Psoas muscle (tissue), 7 donors: ENCODE measurements at regions not wholly inside any gene's neighbourhood (a gene's known extent, or its start where the extent isn't known, plus 50 kb on each side); places are given as distances from the start of the nearest gene placed in this dataset.

Experiments used
- ATAC-seq, 4 donors: fragments of 200-7000 bp; cut with Tn5 transposase; one replicate each; pipeline ENCODE4 v1.9.1; 2020; ENCODE audit warnings: moderate library complexity in 3 of 4, mild to moderate bottlenecking in 2 of 4
- DNase-seq, 2 donors: peaks; one replicate each; pipeline ENCODE4 v3.0.0-alpha.2; 2020
- H3K27ac ChIP-seq: fragments of 200-600 bp; one replicate; pipeline ENCODE4 v1.8.0; 2022
- H3K27me3 ChIP-seq, 3 donors: fragments of 200-600 bp in 1 of 3; one replicate each; pipeline versions ENCODE4 v1.6.1 to v1.8.0; 2013 to 2022; ENCODE audit warnings: low read length in 2 of 3, mild to moderate bottlenecking in 2 of 3, moderate library complexity in 1 of 3; ENCODE audit not compliant: insufficient read depth in 3 of 3
- H3K36me3 ChIP-seq, 2 donors: fragments of 200-600 bp in 1 of 2; one replicate each; pipeline versions ENCODE4 v1.6.1 to v1.8.0; 2013 to 2022; ENCODE audit warnings: low read depth in 1 of 2, mild to moderate bottlenecking in 1 of 2, moderate library complexity in 1 of 2; ENCODE audit not compliant: insufficient read depth in 1 of 2
- H3K4me1 ChIP-seq: fragments of 200-600 bp; one replicate; pipeline ENCODE4 v1.8.0; 2022
- H3K4me3 ChIP-seq: fragments of 200-600 bp; one replicate; pipeline ENCODE4 v1.8.0; 2022; ENCODE audit warnings: mild to moderate bottlenecking
- H3K9me3 ChIP-seq: fragments of 200-600 bp; one replicate; pipeline ENCODE4 v1.8.0; 2022
- WGBS, 3 donors: extraction: QIAGEN DNeasy Blood & Tissue Kit; methylation state at CpG; one replicate each; pipeline versions ENCODE4 v1.1.6 to v1.1.7; 2013; 5-methylcytosine and 5-hydroxymethylcytosine counted together
- intact Hi-C, 2 donors: fragments of 100-400 bp; cut with DNase I; formaldehyde crosslinking; loops; one replicate each; pipeline versions ENCODE4 v1.11.0 to v1.14.2; 2022
- TF ChIP-seq, protein P1 (sequence below): fragments of 200-600 bp; IDR thresholded peaks from one replicate; pipeline ENCODE4 v1.8.0; 2022; ENCODE audit warnings: antibody characterized with exemption
- donor health status: healthy with polysubstance abuse.
- donor health status: DM: no; HTN: no; CAD: no; lungs with moderate emphysema.
- donor health status: Bipolar disorder and iron deficiency.
- donor health status: healthy.
- donor health status: DM: yes; HTN: yes; CAD: no.
- donor health status: DM: no; HTN: no; CAD: no.
- donor health status: DM: yes; HTN: yes; CAD: no.

DNA sequence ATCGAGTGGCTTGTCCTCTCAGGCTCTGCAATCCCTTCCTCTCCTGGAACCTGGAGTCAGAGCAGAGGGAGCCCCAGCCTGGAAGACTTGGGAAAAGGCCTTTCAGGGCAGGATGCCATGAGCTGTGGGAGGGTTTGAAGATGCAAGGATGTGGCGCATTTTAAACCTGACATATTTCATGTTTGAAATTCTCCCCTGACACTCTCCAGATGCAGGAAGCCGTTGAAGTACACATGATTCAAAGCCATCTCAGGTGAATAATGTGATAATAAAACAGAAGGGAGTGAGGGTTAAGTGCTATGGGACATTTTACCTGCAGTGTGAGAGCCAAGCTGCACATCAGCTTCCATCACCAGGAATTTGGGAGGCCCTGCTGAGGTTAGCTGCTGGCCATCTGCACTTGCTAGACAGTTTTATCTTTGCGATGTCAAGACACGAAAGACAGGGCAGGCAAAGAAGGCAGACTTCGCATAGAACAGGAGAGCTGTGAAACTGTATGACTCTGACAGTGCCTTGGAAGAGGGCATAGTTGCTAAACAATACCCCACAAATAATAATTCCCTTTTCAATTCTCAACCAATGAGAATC, 159.1 kb upstream of the GDF10 start:
- Histone ChIP-seq H3K27me3 (no peaks in the 10 kb centered on the region), H3K4me1 (no peaks in the 10 kb centered on the region), H3K4me3 (no peak overlapping the region), H3K36me3 (no peaks in the 10 kb centered on the region), H3K9me3 (no peaks in the 10 kb centered on the region), H3K27ac (no peak overlapping the region)
- DNase-seq (no peak), ATAC-seq (no peak)
- TF ChIP-seq, protein P1, sequence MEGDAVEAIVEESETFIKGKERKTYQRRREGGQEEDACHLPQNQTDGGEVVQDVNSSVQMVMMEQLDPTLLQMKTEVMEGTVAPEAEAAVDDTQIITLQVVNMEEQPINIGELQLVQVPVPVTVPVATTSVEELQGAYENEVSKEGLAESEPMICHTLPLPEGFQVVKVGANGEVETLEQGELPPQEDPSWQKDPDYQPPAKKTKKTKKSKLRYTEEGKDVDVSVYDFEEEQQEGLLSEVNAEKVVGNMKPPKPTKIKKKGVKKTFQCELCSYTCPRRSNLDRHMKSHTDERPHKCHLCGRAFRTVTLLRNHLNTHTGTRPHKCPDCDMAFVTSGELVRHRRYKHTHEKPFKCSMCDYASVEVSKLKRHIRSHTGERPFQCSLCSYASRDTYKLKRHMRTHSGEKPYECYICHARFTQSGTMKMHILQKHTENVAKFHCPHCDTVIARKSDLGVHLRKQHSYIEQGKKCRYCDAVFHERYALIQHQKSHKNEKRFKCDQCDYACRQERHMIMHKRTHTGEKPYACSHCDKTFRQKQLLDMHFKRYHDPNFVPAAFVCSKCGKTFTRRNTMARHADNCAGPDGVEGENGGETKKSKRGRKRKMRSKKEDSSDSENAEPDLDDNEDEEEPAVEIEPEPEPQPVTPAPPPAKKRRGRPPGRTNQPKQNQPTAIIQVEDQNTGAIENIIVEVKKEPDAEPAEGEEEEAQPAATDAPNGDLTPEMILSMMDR = no peak
- 82 to 83% (median 83%) methylated on average over 6 of the region's 6 CpGs for WGBS, 3 donors
- intact Hi-C loops = no loop called here

DNA sequence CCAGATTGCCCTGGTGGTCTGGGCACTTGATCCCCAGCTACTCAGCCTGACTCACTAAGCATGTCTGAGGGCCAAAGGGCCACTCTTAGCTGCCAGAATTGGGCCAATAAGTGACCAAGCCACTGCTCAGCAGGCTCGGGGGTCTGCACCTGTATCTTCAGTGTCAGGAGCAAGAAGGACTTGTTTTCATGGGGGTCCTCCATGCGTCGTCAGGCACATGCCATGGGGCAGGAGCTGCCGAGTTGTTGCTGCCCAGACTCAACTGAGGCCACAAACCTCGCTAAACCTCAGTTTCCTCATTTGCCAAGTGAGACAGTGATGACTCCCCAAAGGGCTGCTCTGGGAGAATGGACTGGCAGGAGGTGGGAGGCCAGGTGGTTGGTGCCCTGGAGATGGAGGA, 158.6 kb upstream of the GDF10 start:
- no peaks in the 10 kb centered on the region for H3K4me1 ChIP-seq

DNA sequence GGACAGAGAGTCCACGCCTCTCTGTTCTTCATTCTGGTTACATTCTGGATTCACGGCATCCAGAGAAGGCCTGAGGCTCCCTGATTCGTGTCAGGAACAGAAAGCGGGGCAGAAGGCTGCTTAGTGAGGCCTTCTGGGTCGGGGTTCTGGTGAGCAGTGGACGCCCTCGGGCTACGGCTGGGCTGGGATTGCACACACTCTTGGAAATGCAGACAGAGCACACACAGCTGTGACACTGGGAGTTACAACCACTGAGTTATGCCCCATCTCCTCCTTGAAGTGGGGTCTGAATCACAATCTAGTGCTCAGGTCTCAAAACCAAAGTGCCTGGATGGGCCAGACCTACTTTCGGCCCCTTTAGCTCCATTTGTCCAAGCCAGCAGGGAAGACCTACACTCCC, 156.9 kb upstream of the GDF10 start:
- no peaks in the 10 kb centered on the region for H3K9me3 ChIP-seq
- H3K27ac ChIP-seq = no peak overlapping the region
- TF ChIP-seq, protein P1 = no peak
- no peaks in the 10 kb centered on the region for H3K4me1 ChIP-seq
- no peak overlapping the region for H3K4me3 ChIP-seq
- ATAC-seq (no peak), DNase-seq (no peak)
- 91 to 94% (median 93%) methylated on average over 9 of the region's 9 CpGs for WGBS, 3 donors
- intact Hi-C loops = no loop called here
- H3K36me3 ChIP-seq = no peaks in the 10 kb centered on the region
- no peaks in the 10 kb centered on the region for H3K27me3 ChIP-seq

More for the DNA sequence above, 158.6 kb upstream of the GDF10 start:
- H3K9me3 ChIP-seq = no peaks in the 10 kb centered on the region
- 82 to 88% (median 88%) methylated on average over 5 of the region's 5 CpGs for WGBS, 3 donors
- DNase-seq = no peak
- H3K27ac ChIP-seq = no peak overlapping the region
- TF ChIP-seq, protein P1 = no peak
- no peaks in the 10 kb centered on the region for H3K36me3 ChIP-seq
- no peaks in the 10 kb centered on the region for H3K27me3 ChIP-seq
- no peak overlapping the region for H3K4me3 ChIP-seq
- intact Hi-C loops = no loop called here
- ATAC-seq = no peak

DNA sequence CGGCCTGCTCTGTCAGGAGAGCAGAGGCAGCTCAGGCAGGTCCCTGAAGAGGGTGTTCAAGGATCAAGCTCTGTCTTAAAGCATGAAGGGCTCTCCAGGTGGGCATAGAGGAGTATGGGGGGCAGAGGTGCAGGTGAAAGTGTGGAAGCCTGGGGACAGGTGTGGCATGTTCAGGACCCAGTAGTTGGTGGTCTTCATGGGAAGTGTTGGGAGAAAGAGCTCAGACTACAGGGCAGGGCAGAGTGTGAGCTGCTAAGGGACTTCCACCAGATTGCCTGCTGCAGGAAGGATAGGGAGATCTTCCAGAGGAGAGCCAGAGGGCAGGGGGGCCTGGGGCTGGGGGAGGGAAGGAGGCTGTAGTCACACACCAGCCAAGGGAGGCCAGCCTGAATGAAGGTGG, 156.5 kb upstream of the GDF10 start:
- Histone ChIP-seq H3K4me3 (no peak overlapping the region), H3K27ac (no peak overlapping the region), H3K9me3 (no peaks in the 10 kb centered on the region), H3K36me3 (no peaks in the 10 kb centered on the region), H3K27me3 (no peaks in the 10 kb centered on the region), H3K4me1 (no peaks in the 10 kb centered on the region)
- TF ChIP-seq, protein P1 = no peak
- DNase-seq (no peak), ATAC-seq (no peak)
- WGBS, 3 donors = 72 to 84% (median 81%) methylated on average over 1 of the region's 1 CpG
- intact Hi-C loops = no loop called here

DNA sequence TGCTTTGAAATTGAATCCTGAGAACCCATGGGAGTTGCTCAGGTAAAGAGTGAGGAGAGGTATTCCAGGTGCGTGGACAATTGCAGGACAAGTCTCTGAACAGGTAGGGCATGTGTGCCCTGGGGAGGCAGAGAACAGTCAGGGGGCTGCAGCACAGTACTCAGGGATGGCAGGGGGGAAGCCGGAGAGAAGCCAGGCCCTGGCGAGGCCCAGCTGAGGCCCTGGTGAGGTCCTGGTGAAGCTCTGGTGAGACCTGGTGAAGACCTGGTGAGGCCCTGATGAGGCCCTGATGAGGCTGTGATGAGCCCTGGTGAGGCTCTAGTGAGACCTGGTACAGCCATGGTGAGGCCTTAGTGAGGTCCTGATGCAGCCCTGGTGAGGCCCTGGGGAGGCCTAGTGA, 155.5 kb upstream of the GDF10 start:
- no peaks in the 10 kb centered on the region for H3K9me3 ChIP-seq
- no peak overlapping the region for H3K4me3 ChIP-seq
- TF ChIP-seq, protein P1 = no peak
- intact Hi-C loops = no loop called here
- no peaks in the 10 kb centered on the region for H3K4me1 ChIP-seq
- DNase-seq (no peak), ATAC-seq (no peak)
- no peaks in the 10 kb centered on the region for H3K36me3 ChIP-seq
- WGBS, 3 donors = 94 to 100% (median 100%) methylated on average over 3 of the region's 3 CpGs
- no peak overlapping the region for H3K27ac ChIP-seq
- H3K27me3 ChIP-seq = no peaks in the 10 kb centered on the region
